ENCODE measurements at regions not wholly inside any gene's neighbourhood (a gene's known extent, or its start where the extent isn't known, plus 50 kb on each side); places are given as distances from the start of the nearest gene placed in this dataset.

DNA sequence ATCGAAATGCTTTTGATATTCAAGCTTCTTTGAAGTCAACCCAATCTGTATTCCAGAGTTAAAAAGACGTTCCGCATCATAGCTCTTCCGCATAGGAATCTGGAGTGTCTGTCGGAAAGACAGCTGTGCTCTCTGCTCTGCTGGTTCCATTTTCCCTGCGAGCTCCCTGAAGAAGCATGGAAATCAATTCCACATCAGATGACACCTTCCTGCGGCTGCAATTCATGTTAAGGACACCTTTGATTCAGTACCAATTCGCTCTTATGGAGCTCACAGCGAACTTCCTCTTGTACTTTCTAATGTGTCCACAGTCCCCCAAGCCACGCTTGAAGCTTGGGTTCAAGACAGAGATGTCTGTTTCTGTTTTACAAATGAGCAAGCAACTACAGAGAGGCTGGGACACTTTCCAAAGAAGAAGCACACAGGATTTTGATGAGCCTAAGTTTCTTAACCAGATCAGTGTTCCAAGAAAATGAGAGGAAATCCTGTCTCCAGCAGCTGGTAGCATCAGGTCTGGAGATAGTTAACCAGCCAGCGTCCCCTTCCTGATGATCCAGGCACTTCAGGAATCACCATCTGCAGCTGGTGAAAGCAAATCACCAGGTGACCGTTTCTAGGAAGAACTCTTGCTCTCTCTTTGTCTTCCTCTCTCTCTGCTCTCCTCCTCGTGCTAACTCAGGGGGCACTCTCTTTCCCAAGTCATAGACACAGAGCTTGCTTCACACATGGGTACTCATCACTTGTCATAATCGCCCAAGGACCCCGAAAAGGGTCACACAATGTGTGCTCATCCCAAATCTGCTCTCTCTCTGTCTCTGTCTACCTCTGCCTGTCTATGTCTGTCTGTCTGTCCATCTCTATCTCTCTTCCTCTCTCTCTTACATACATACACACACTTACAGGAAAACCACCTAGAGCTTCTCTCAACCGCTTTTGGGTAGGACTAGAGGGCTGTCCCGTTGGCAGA, 281.8 kb downstream of the FAM43A start:
- TF ChIP-seq POLR2A (IDR thresholded peaks at IDR 0.05; ENCODE audit: low read depth, low read length), result no peak
- TF ChIP-seq, protein P1, sequence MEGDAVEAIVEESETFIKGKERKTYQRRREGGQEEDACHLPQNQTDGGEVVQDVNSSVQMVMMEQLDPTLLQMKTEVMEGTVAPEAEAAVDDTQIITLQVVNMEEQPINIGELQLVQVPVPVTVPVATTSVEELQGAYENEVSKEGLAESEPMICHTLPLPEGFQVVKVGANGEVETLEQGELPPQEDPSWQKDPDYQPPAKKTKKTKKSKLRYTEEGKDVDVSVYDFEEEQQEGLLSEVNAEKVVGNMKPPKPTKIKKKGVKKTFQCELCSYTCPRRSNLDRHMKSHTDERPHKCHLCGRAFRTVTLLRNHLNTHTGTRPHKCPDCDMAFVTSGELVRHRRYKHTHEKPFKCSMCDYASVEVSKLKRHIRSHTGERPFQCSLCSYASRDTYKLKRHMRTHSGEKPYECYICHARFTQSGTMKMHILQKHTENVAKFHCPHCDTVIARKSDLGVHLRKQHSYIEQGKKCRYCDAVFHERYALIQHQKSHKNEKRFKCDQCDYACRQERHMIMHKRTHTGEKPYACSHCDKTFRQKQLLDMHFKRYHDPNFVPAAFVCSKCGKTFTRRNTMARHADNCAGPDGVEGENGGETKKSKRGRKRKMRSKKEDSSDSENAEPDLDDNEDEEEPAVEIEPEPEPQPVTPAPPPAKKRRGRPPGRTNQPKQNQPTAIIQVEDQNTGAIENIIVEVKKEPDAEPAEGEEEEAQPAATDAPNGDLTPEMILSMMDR (conservative IDR thresholded peaks at IDR 0.05; ENCODE audit: low read depth, low read length), result no peak
- no peak for TF ChIP-seq BHLHE40 (IDR thresholded peaks at IDR 0.05; ENCODE audit: low read depth, low read length)
- TF ChIP-seq MAZ (IDR thresholded peaks at IDR 0.05; ENCODE audit: borderline replicate concordance, low read depth, low read length), result no peak
- no peak for TF ChIP-seq RCOR1 (IDR thresholded peaks at IDR 0.05; ENCODE audit: insufficient replicate concordance, low read length)

Measured in IMR-90 (cell line).